HUES6 (cell line): ENCODE measurements at regions not wholly inside any gene's neighbourhood (a gene's known extent, or its start where the extent isn't known, plus 50 kb on each side); places are given as distances from the start of the nearest gene placed in this dataset.

Source experiments
- H3K27ac ChIP-seq: 2 replicates; pipeline ENCODE4 v1.7.0; 2013; ENCODE audit warnings: low read depth, mild to moderate bottlenecking, low read length, inconsistent platforms
- H3K27me3 ChIP-seq: 2 replicates; pipeline ENCODE4 v1.6.1; 2013; ENCODE audit warnings: low read length; ENCODE audit not compliant: control insufficient read depth, insufficient read depth
- H3K36me3 ChIP-seq: 2 replicates; pipeline ENCODE4 v1.6.1; 2013; ENCODE audit warnings: low read length; ENCODE audit not compliant: control insufficient read depth, insufficient read depth
- H3K4me1 ChIP-seq: 2 replicates; pipeline ENCODE4 v1.6.1; 2013; ENCODE audit warnings: low read length; ENCODE audit not compliant: control insufficient read depth, insufficient read depth
- H3K4me3 ChIP-seq: 2 replicates; pipeline ENCODE4 v1.5.1; 2013; ENCODE audit warnings: low read depth, low read length
- H3K9ac ChIP-seq: one replicate; pipeline ENCODE4 v1.6.1; 2013; ENCODE audit warnings: mild to moderate bottlenecking, low read length
- H3K9me3 ChIP-seq: 2 replicates; pipeline ENCODE4 v1.6.1; 2013; ENCODE audit warnings: low read depth, low read length; ENCODE audit not compliant: control insufficient read depth, insufficient read depth

DNA sequence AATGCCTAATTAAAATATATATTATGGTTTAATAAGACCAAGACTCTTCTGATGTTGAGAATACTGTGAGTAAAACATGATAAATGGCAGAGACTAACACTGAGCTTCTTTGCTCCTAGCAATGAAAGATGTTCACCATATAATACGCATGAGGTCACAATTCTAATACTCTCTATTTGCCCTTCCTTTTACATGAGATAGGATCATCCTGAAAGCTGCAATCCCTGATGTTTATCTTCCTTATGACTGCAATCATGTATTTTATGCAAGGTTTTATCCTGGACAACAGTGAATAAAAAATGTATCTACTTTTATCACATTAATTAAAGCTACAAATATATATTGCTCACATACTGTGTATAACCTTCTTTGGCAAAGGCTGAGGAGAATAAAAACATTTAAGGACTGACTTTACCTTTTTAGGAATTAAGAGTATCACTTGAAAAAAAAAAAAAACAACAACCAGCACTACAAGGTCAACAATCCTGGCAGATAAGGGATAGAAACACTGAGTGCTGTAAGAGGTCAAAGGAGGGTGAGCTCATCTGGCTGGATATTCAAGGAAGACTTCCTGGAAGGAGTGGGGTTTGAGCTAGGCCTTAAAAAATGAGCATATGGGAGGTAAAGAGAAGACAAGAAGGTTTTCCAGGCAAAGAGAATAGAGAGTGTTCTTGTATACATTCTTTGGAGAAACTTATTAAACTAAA is 99.9 kb downstream of the AREG start:
- H3K4me3 ChIP-seq: no peak overlapping the region
- H3K36me3 ChIP-seq: no peaks in the 10 kb centered on the region
- H3K9me3 ChIP-seq: no peaks in the 10 kb centered on the region
- peaks cover 34% of the 10 kb centered on the region for H3K4me1 ChIP-seq
- no peaks in the 10 kb centered on the region for H3K27me3 ChIP-seq
- no peak overlapping the region for H3K9ac ChIP-seq
- peak overlapping the region; percentile 19; the same call in 1 of the 2 replicates for H3K27ac ChIP-seq

DNA sequence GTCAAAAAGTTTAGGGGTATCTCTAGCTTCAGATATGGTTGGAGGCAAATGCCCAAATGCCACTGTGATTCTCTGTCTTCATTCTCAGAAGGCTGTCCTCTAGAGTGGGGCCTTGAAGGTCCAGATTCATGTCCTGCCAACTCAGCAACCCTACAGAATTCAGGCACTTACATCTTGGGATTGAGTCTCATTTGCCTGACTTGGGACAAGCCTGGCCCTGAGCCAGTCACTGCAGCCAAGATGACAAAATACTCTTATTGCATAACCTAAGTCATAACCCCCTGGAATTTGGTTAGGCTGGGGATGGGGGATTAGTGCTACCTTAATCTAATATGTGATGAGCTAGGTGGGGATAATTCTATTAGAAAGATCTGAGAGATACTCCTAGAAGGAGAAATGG is 100.5 kb downstream of the AREG start:
- H3K9me3 ChIP-seq: no peaks in the 10 kb centered on the region
- H3K27ac ChIP-seq: peak overlapping the region; percentile 19; the same call in 1 of the 2 replicates
- H3K27me3 ChIP-seq: no peaks in the 10 kb centered on the region
- no peak overlapping the region for H3K9ac ChIP-seq
- H3K4me3 ChIP-seq: no peak overlapping the region
- H3K4me1 ChIP-seq: peaks cover 34% of the 10 kb centered on the region
- no peaks in the 10 kb centered on the region for H3K36me3 ChIP-seq

DNA sequence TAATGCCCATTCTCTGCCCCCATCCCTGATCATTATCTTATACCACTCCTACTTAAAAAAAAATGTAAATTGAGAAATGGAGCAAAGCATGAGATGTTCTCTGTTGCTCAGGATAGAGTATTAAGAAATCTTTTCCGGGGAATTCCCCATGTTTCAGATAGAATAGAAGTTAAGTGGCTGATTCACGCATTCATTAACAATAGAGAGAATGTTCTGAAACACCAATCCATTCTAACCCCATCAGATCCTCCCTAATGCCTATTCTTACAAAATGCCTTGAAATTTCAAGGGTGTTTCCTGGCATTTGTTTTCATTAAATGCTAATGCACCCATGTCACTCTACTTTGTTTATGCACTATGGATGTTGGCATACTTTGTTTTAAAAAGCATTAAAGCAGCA is 101.1 kb downstream of the AREG start:
- Histone ChIP-seq H3K36me3 (no peaks in the 10 kb centered on the region), H3K9me3 (no peaks in the 10 kb centered on the region), H3K9ac (no peak overlapping the region), H3K27ac (no peak overlapping the region), H3K4me3 (no peak overlapping the region), H3K4me1 (peaks cover 34% of the 10 kb centered on the region), H3K27me3 (no peaks in the 10 kb centered on the region)

DNA sequence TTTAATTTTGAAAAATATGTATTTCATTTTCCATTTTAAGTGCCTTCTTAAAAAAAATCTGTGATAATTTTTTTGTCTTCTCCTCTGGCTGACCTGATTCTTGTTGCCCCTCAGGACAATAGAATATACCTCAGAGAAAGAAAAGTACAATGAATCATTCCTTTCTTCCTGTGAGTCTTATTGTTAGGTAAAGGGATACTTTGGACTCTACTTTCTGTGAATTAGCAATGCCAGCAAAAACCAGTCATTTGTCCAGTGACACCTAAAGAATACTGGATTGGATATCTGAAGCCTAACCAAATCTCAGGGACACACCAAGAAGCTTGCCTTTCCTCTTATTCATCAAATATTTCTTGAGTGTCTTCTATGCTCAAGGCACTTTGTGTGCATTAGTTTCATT is 102.1 kb downstream of the AREG start:
- H3K27me3 ChIP-seq: no peaks in the 10 kb centered on the region
- H3K9ac ChIP-seq: no peak overlapping the region
- no peak overlapping the region for H3K27ac ChIP-seq
- H3K36me3 ChIP-seq: no peaks in the 10 kb centered on the region
- H3K4me3 ChIP-seq: no peak overlapping the region
- peaks cover 34% of the 10 kb centered on the region for H3K4me1 ChIP-seq
- H3K9me3 ChIP-seq: no peaks in the 10 kb centered on the region

DNA sequence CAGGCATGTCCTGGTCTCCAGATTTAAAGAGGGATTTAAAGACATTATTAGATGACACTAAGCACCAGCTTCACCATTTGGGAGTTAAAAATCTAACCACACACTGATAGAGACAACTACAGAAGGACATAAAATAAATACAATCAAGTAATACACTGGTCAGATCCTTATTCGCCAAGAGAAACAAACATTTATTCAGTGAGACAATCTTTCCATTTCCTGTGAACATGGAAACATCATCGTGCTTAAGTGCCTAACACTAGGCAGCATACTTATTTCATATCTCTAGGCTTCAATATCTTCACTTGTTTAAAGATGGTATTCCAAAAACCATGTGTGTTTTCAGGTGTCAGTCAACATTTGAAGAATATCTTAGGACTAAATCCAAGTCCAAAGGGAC is 103.6 kb downstream of the AREG start:
- Histone ChIP-seq H3K4me1 (peaks cover 26% of the 10 kb centered on the region), H3K27me3 (no peaks in the 10 kb centered on the region), H3K4me3 (no peak overlapping the region), H3K9me3 (no peaks in the 10 kb centered on the region), H3K27ac (no peak overlapping the region), H3K9ac (no peak overlapping the region), H3K36me3 (no peaks in the 10 kb centered on the region)

DNA sequence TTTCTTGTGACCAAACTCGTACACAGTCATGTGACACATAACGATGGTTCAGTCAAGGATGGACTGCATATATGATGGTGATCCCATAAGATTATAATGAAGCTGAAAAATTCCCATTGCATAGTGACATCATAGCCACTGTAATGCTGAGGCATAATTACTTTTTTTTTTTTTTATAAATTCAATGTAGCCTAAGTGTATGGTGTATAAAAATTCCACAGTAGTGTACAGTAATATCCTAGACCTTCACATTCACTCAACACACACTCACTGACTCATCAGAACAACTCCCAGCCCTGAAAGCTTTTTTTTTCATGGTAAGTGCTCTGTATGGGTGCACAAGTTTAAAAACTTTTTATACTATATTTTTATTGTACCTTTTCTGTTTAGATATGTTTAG is 105.0 kb downstream of the AREG start:
- no peaks in the 10 kb centered on the region for H3K9me3 ChIP-seq
- no peak overlapping the region for H3K9ac ChIP-seq
- peaks cover 13% of the 10 kb centered on the region for H3K4me1 ChIP-seq
- no peaks in the 10 kb centered on the region for H3K36me3 ChIP-seq
- H3K4me3 ChIP-seq: no peak overlapping the region
- no peak overlapping the region for H3K27ac ChIP-seq
- H3K27me3 ChIP-seq: no peaks in the 10 kb centered on the region

DNA sequence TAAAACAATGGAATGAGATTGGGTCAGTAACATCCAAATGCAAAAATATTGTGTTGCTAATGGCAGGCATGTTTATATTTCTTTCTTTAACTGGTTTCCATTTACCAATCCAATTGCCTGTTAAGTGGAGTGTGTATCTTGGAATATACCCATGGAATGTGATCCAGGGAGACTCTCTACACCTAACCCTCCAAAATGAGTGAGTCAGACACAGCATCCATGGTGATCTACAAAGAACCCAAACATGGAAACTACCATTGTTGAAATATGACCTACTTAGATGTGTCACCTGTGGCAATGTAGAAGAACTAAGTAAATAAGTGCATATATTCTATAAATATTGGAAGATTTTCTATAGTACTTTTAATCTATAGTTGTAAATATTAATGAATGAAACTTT is 110.3 kb downstream of the AREG start:
- H3K27me3 ChIP-seq: no peaks in the 10 kb centered on the region
- H3K4me1 ChIP-seq: peaks cover 6% of the 10 kb centered on the region; the same call in 1 of the 2 replicates
- no peak overlapping the region for H3K27ac ChIP-seq
- no peaks in the 10 kb centered on the region for H3K9me3 ChIP-seq
- no peak overlapping the region for H3K4me3 ChIP-seq
- H3K36me3 ChIP-seq: no peaks in the 10 kb centered on the region
- no peak overlapping the region for H3K9ac ChIP-seq

DNA sequence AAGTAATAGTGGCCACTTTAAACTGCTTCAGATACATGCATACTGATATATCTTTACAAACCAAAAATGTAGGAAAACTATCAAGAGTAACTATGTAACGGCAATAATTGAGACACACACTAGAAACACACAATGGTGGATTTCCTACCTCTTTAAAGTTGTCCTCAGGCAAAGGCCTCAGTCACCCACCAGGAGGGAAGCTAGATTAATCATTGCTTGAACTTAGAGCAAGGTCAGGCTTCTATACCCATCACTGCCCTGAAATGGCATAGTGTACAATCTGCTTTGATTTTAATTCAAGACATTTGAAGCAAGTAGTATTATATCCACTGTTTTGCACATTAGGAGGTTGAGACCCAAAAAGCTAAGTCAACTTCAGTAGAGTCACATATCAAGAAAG is 110.9 kb downstream of the AREG start:
- H3K9ac ChIP-seq: no peak overlapping the region
- H3K9me3 ChIP-seq: no peaks in the 10 kb centered on the region
- H3K27ac ChIP-seq: no peak overlapping the region
- H3K36me3 ChIP-seq: no peaks in the 10 kb centered on the region
- no peak overlapping the region for H3K4me3 ChIP-seq
- H3K27me3 ChIP-seq: no peaks in the 10 kb centered on the region
- H3K4me1 ChIP-seq: peaks cover 6% of the 10 kb centered on the region; the same call in 1 of the 2 replicates

DNA sequence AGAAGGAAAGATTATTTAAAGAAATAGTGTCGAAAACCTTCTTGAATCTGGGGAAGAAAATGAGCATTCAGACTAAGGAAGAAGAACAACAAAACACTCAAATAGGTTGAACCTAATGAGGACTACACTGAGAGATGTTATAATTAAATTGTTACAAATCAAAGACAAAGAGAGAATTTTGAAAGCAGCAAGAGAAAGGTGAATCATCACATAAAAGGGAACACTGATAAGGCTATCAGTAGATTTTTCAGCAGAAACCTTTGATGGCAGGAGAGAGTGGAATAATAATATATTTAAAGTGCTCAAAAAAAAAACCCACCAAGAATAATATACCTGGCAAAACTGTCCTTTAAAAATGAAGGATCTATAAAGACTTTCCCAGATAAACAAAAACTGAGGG is 114.9 kb downstream of the AREG start:
- no peaks in the 10 kb centered on the region for H3K27me3 ChIP-seq
- no peaks in the 10 kb centered on the region for H3K36me3 ChIP-seq
- no peak overlapping the region for H3K9ac ChIP-seq
- peaks cover 6% of the 10 kb centered on the region; the same call in 1 of the 2 replicates for H3K4me1 ChIP-seq
- no peaks in the 10 kb centered on the region for H3K9me3 ChIP-seq
- no peak overlapping the region for H3K27ac ChIP-seq
- no peak overlapping the region for H3K4me3 ChIP-seq

DNA sequence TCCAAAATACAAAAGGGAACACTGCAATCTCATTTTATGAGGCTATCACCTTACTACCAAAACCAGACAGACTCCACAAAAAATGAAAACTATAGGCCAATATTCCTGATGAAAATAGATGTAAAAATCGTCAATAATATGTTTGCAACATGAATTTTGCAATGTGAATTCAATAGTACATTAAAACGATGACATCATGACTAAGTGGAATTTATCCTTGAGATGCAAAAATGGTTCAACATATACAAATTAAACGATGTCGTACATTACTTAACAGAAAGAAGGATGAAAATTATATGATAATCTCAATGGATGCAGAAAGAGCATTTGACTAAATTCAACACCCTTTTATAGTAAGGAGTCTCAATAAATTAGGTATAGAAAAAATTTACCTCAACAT is 123.0 kb downstream of the AREG start:
- H3K4me3 ChIP-seq: no peak overlapping the region

DNA sequence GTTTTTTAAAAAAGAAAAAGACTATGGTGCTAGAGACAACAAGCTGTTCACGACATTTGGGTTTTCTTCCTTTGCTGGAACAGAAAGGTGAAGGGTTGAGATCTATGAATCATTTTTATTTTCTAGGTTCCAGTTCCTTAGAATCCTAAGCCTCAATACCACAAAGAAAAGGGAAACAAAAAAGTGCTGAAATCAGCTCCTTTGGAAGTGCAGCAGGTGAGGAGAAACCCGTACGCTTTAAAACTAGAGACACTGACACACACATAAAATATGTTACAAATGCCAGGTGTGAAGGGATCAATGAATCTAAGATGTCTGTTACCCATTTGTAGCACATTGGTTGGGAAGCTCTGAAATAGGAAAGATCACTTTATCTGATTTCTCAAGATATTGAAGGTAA is 125.2 kb downstream of the AREG start:
- Histone ChIP-seq H3K27me3 (no peaks in the 10 kb centered on the region), H3K4me1 (no peaks in the 10 kb centered on the region), H3K9ac (no peak overlapping the region), H3K36me3 (no peaks in the 10 kb centered on the region), H3K9me3 (peaks cover 3% of the 10 kb centered on the region; the same call in 1 of the 2 replicates), H3K4me3 (no peak overlapping the region), H3K27ac (no peak overlapping the region)

More for the DNA sequence above, 123.0 kb downstream of the AREG start:
- Histone ChIP-seq H3K36me3 (no peaks in the 10 kb centered on the region), H3K9ac (no peak overlapping the region), H3K9me3 (peaks cover 3% of the 10 kb centered on the region; the same call in 1 of the 2 replicates), H3K27me3 (no peaks in the 10 kb centered on the region), H3K4me1 (no peaks in the 10 kb centered on the region), H3K27ac (no peak overlapping the region)
